Neural progenitor cell (in vitro differentiated cells): ENCODE measurements at regions not wholly inside any gene's neighbourhood (a gene's known extent, or its start where the extent isn't known, plus 50 kb on each side); places are given as distances from the start of the nearest gene placed in this dataset.

ENCODE experiments used
- DNase-seq: peaks from one replicate; pipeline ENCODE4 v3.0.0-alpha.2; 2016; ENCODE audit warnings: low spot score
- H2AFZ ChIP-seq: fragments of 200-600 bp; sonication (generic); replicated peaks from 2 replicates; pipeline ENCODE4 v1.6.1; 2016; ENCODE audit warnings: antibody characterized with exemption
- H3F3A ChIP-seq: fragments of 200-600 bp; sonication (generic); 2 replicates; pipeline ENCODE4 v1.6.1; 2016; ENCODE audit warnings: antibody characterized with exemption, low read depth
- H3K27ac ChIP-seq: fragments of 200-600 bp; sonication (generic); 2 replicates; pipeline ENCODE4 v1.5.1; 2016; ENCODE audit warnings: mild to moderate bottlenecking
- H3K27me3 ChIP-seq: fragments of 200-600 bp; sonication (generic); 2 replicates; pipeline ENCODE4 v1.6.1; 2016; ENCODE audit warnings: mild to moderate bottlenecking, moderate library complexity
- H3K36me3 ChIP-seq: fragments of 200-600 bp; sonication (generic); 2 replicates; pipeline ENCODE4 v1.5.1; 2016
- H3K4me1 ChIP-seq: fragments of 200-600 bp; sonication (generic); 2 replicates; pipeline ENCODE4 v1.6.1; 2016; ENCODE audit warnings: mixed run types
- H3K4me2 ChIP-seq: fragments of 200-600 bp; sonication (generic); 2 replicates; pipeline ENCODE4 v1.6.1; 2016
- H3K4me3 ChIP-seq: fragments of 200-600 bp; sonication (generic); 2 replicates; pipeline ENCODE4 v1.5.1; 2016
- H3K79me2 ChIP-seq: fragments of 200-600 bp; sonication (generic); 2 replicates; pipeline ENCODE4 v1.6.1; 2016; ENCODE audit warnings: low read depth
- H3K9ac ChIP-seq: fragments of 200-600 bp; sonication (generic); 2 replicates; pipeline ENCODE4 v1.6.1; 2016
- H3K9me3 ChIP-seq: fragments of 200-600 bp; sonication (generic); 2 replicates; pipeline ENCODE4 v1.5.1; 2016; ENCODE audit warnings: low read depth
- H4K20me1 ChIP-seq: fragments of 200-600 bp; sonication (generic); 2 replicates; pipeline ENCODE4 v1.6.1; 2016; ENCODE audit warnings: low read depth
- H3K27ac Mint-ChIP-seq: 3 replicates; pipeline ENCODE4 v1.8.0; 2021; ENCODE audit warnings: mixed read lengths
- H3K27me3 Mint-ChIP-seq: 2 replicates; pipeline ENCODE4 v1.8.0; 2022; ENCODE audit warnings: low read depth, mild to moderate bottlenecking, inconsistent platforms, moderate library complexity, mixed read lengths; ENCODE audit not compliant: insufficient read depth
- H3K36me3 Mint-ChIP-seq: 3 replicates; pipeline ENCODE4 v1.8.0; 2021; ENCODE audit warnings: mixed read lengths
- H3K4me1 Mint-ChIP-seq: 3 replicates; pipeline ENCODE4 v1.8.0; 2021; ENCODE audit warnings: mixed read lengths
- H3K4me3 Mint-ChIP-seq: 3 replicates; pipeline ENCODE4 v1.8.0; 2021; ENCODE audit warnings: mild to moderate bottlenecking, moderate library complexity, mixed read lengths
- H3K9me3 Mint-ChIP-seq: 3 replicates; pipeline ENCODE4 v1.8.0; 2020; ENCODE audit warnings: mixed read lengths
- CTCF ChIP-seq: fragments of 200-600 bp; sonication (generic); IDR thresholded peaks from 2 replicates; pipeline ENCODE4 v1.5.1; 2017; ENCODE audit warnings: antibody characterized with exemption, mild to moderate bottlenecking
- EZH2 ChIP-seq: fragments of 200-600 bp; sonication (generic); IDR thresholded peaks from 2 replicates; pipeline ENCODE4 v1.6.1; 2017; ENCODE audit warnings: antibody characterized with exemption, mild to moderate bottlenecking, moderate library complexity
- EZH2phosphoT487 ChIP-seq: fragments of 200-600 bp; sonication (generic); IDR thresholded peaks from 2 replicates; pipeline ENCODE4 v1.6.1; 2017; ENCODE audit warnings: antibody characterized with exemption

- H3K36me3 ChIP-seq, result no peaks in the 10 kb centered on the region
- no peak overlapping the region for H3K4me3 Mint-ChIP-seq
- no peaks in the 10 kb centered on the region for H3K36me3 Mint-ChIP-seq
- no peak overlapping the region for H3K27ac Mint-ChIP-seq
- H3K9me3 ChIP-seq, result no peaks in the 10 kb centered on the region
- no peaks in the 10 kb centered on the region for H4K20me1 ChIP-seq
- H3K4me2 ChIP-seq, result no peak overlapping the region
- H3K4me1 Mint-ChIP-seq, result no peaks in the 10 kb centered on the region
- no peaks in the 10 kb centered on the region for H3K27me3 ChIP-seq
- no peaks in the 10 kb centered on the region for H3F3A ChIP-seq
- no peaks in the 10 kb centered on the region for H3K4me1 ChIP-seq
- no peak overlapping the region for H3K4me3 ChIP-seq
- peak; percentile 28 for DNase-seq
- no peak overlapping the region for H2AFZ ChIP-seq
- no peak overlapping the region for H3K9ac ChIP-seq
- no peak for TF ChIP-seq EZH2
- TF ChIP-seq CTCF, result no peak
- TF ChIP-seq EZH2phosphoT487, result no peak
- peaks cover 6% of the 10 kb centered on the region for H3K9me3 Mint-ChIP-seq
- H3K27me3 Mint-ChIP-seq, result no peaks in the 10 kb centered on the region
- no peaks in the 10 kb centered on the region for H3K79me2 ChIP-seq
- H3K27ac ChIP-seq, result no peak overlapping the region
Measured at GRCh38 chr13:22517544-22517943, 663.2 kb upstream of the SGCG start.

GRCh38 chr13:22536851-22537250 is 643.9 kb upstream of the SGCG start:
- H3K27ac ChIP-seq, result no peak overlapping the region
- no peaks in the 10 kb centered on the region for H3K36me3 Mint-ChIP-seq
- no peak overlapping the region for H3K4me2 ChIP-seq
- no peak overlapping the region for H2AFZ ChIP-seq
- no peak overlapping the region for H3K4me3 ChIP-seq
- no peak for DNase-seq
- no peak overlapping the region for H3K27ac Mint-ChIP-seq
- no peaks in the 10 kb centered on the region for H4K20me1 ChIP-seq
- no peaks in the 10 kb centered on the region for H3K79me2 ChIP-seq
- no peaks in the 10 kb centered on the region for H3K36me3 ChIP-seq
- H3K27me3 Mint-ChIP-seq, result peaks cover 2% of the 10 kb centered on the region
- no peaks in the 10 kb centered on the region for H3F3A ChIP-seq
- H3K27me3 ChIP-seq, result no peaks in the 10 kb centered on the region
- H3K9me3 Mint-ChIP-seq, result peaks cover 9% of the 10 kb centered on the region
- no peak overlapping the region for H3K4me3 Mint-ChIP-seq
- H3K4me1 Mint-ChIP-seq, result peaks cover 3% of the 10 kb centered on the region
- H3K9me3 ChIP-seq, result no peaks in the 10 kb centered on the region
- TF ChIP-seq CTCF, result no peak
- no peak for TF ChIP-seq EZH2phosphoT487
- TF ChIP-seq EZH2, result no peak
- no peaks in the 10 kb centered on the region for H3K4me1 ChIP-seq
- no peak overlapping the region for H3K9ac ChIP-seq

GRCh38 chr13:22538400-22538799 is 642.4 kb upstream of the SGCG start:
- Histone ChIP-seq H3K9me3 (no peaks in the 10 kb centered on the region), H3K79me2 (no peaks in the 10 kb centered on the region), H3K27me3 (no peaks in the 10 kb centered on the region), H2AFZ (peak overlapping the region; percentile 50), H3K4me3 (no peak overlapping the region), H3K36me3 (no peaks in the 10 kb centered on the region), H3K4me1 (no peaks in the 10 kb centered on the region), H3K27ac (no peak overlapping the region), H3F3A (no peaks in the 10 kb centered on the region), H3K4me2 (no peak overlapping the region), H3K9ac (no peak overlapping the region), H4K20me1 (no peaks in the 10 kb centered on the region)
- DNase-seq, result no peak
- TF ChIP-seq CTCF (no peak), EZH2 (no peak), EZH2phosphoT487 (no peak)
- Mint-ChIP-seq H3K4me3 (no peak overlapping the region), H3K27ac (no peak overlapping the region), H3K9me3 (peaks cover 4% of the 10 kb centered on the region), H3K36me3 (no peaks in the 10 kb centered on the region), H3K27me3 (peaks cover 2% of the 10 kb centered on the region), H3K4me1 (peaks cover 3% of the 10 kb centered on the region)

- H3K4me3 ChIP-seq, result no peak overlapping the region
- H3K27ac ChIP-seq, result no peak overlapping the region
- H3K36me3 Mint-ChIP-seq, result no peaks in the 10 kb centered on the region
- H2AFZ ChIP-seq, result no peak overlapping the region
- no peaks in the 10 kb centered on the region for H3F3A ChIP-seq
- TF ChIP-seq CTCF (no peak), EZH2 (no peak)
- no peaks in the 10 kb centered on the region for H4K20me1 ChIP-seq
- no peaks in the 10 kb centered on the region for H3K36me3 ChIP-seq
- H3K4me2 ChIP-seq, result no peak overlapping the region
- H3K27me3 Mint-ChIP-seq, result no peaks in the 10 kb centered on the region
- H3K27me3 ChIP-seq, result no peaks in the 10 kb centered on the region
- no peaks in the 10 kb centered on the region for H3K9me3 ChIP-seq
- H3K4me1 ChIP-seq, result no peaks in the 10 kb centered on the region
- no peaks in the 10 kb centered on the region for H3K79me2 ChIP-seq
- H3K4me1 Mint-ChIP-seq, result peaks cover 4% of the 10 kb centered on the region
- H3K9ac ChIP-seq, result no peak overlapping the region
- no peak overlapping the region for H3K4me3 Mint-ChIP-seq
- H3K27ac Mint-ChIP-seq, result no peak overlapping the region
- H3K9me3 Mint-ChIP-seq, result peaks cover 6% of the 10 kb centered on the region
- no peak for DNase-seq
Measured at GRCh38 chr13:22549126-22549525, 631.7 kb upstream of the SGCG start.
